Fibroblast of lung (primary cell): ENCODE measurements at regions not wholly inside any gene's neighbourhood (a gene's known extent, or its start where the extent isn't known, plus 50 kb on each side); places are given as distances from the start of the nearest gene placed in this dataset.

Experiments used
- DNase-seq, 2 donors: peaks; one replicate each; pipeline versions ENCODE4 v3.0.0 to v3.0.0-alpha.2; 2010; ENCODE audit warnings: low read depth in 2 of 2
- H2AFZ ChIP-seq: 2 replicates; pipeline ENCODE4 v1.5.1; 2012; ENCODE audit warnings: low read length, control low read depth, inconsistent platforms
- H3K27ac ChIP-seq: 2 replicates; pipeline ENCODE4 v1.5.1; 2011; ENCODE audit warnings: low read length, control low read depth; ENCODE audit not compliant: insufficient read depth
- H3K27me3 ChIP-seq: 2 replicates; pipeline ENCODE4 v1.5.1; 2011; ENCODE audit warnings: mild to moderate bottlenecking, low read length; ENCODE audit not compliant: control insufficient read depth, insufficient read depth
- H3K36me3 ChIP-seq: 2 replicates; pipeline ENCODE4 v1.5.1; 2011; ENCODE audit warnings: low read length; ENCODE audit not compliant: control insufficient read depth, insufficient read depth
- H3K4me1 ChIP-seq: 2 replicates; pipeline ENCODE4 v1.5.1; 2011; ENCODE audit warnings: low read length; ENCODE audit not compliant: control insufficient read depth, insufficient read depth; ENCODE audit errors: extremely low read depth
- H3K4me2 ChIP-seq: 2 replicates; pipeline ENCODE4 v1.5.1; 2011; ENCODE audit warnings: low read length, control low read depth; ENCODE audit not compliant: insufficient read depth; ENCODE audit errors: extremely low read depth
- H3K4me3 ChIP-seq, 4 experiments: fragments of 200-600 bp in 1 of 4; sonication (generic) in 1 of 4; replicated peaks in 1 of 4; 2 replicates each; pipeline ENCODE4 v1.5.1; 2011 to 2016; ENCODE audit warnings: low read length in 4 of 4, low read depth in 3 of 4, mild to moderate bottlenecking in 3 of 4, control low read depth in 2 of 4, inconsistent platforms in 1 of 4, mixed read lengths in 1 of 4; ENCODE audit not compliant: insufficient read depth in 1 of 4; ENCODE audit errors: control extremely low read depth in 1 of 4
- H3K79me2 ChIP-seq: 2 replicates; pipeline ENCODE4 v1.5.1; 2012; ENCODE audit warnings: mild to moderate bottlenecking, low read length, inconsistent platforms; ENCODE audit not compliant: control insufficient read depth, insufficient read depth
- H3K9ac ChIP-seq: 2 replicates; pipeline ENCODE4 v1.5.1; 2011; ENCODE audit warnings: mild to moderate bottlenecking, low read length, control low read depth; ENCODE audit not compliant: insufficient read depth
- H3K9me3 ChIP-seq: 2 replicates; pipeline ENCODE4 v1.5.1; 2012; ENCODE audit warnings: low read depth, low read length; ENCODE audit not compliant: control insufficient read depth, insufficient read depth
- H4K20me1 ChIP-seq: 2 replicates; pipeline ENCODE4 v1.5.1; 2011; ENCODE audit warnings: low read length; ENCODE audit not compliant: control insufficient read depth, insufficient read depth; ENCODE audit errors: extremely low read depth
- CTCF ChIP-seq, 2 donors: IDR thresholded peaks in 1 of 2; conservative IDR thresholded peaks in 1 of 2; 1 replicate in 1 of 2; 2 replicates in 1 of 2; pipeline ENCODE4 v1.5.1; 2011 to 2012; ENCODE audit warnings: low read length in 2 of 2, control low read depth in 1 of 2, inconsistent platforms in 1 of 2, low read depth in 1 of 2, mild to moderate bottlenecking in 1 of 2
- EZH2 ChIP-seq: IDR thresholded peaks from 2 replicates; pipeline ENCODE4 v1.5.1; 2012; ENCODE audit warnings: low read length, control low read depth, mild to moderate bottlenecking; ENCODE audit errors: missing control alignments

DNA sequence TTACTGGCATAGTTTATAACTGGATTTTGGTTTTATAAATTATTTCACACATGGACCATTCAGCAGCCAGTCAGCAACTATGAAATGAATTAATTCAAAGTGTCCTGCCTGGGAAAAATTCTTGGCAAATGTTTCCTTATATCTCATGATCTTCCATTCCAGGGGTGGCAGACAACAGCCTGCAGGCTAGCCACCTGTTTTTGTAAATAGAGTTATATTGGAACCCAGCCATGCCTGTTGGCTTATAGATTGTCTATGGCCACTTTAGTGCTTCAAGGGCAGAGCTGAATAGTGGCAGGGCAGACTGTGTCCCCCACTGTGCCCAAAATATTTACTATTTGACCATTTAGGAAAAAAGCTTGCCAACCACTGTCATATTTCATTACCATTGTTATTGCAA, 613.7 kb downstream of the TMEM114 start:
- TF ChIP-seq EZH2 (no peak), CTCF (conservative IDR thresholded peaks at IDR 0.05 in 1 of 2, IDR thresholded peaks at IDR 0.05 in 1 of 2; ENCODE audit: low read depth in 1 of 2, low read length in 2 of 2) (no peak)
- H3K9me3 ChIP-seq = no peaks in the 10 kb centered on the region
- no peak overlapping the region for H3K4me3 ChIP-seq
- no peaks in the 10 kb centered on the region for H4K20me1 ChIP-seq
- no peaks in the 10 kb centered on the region for H3K36me3 ChIP-seq
- no peaks in the 10 kb centered on the region for H3K4me1 ChIP-seq
- no peak overlapping the region for H3K27ac ChIP-seq
- H2AFZ ChIP-seq = no peak overlapping the region
- no peak overlapping the region for H3K4me2 ChIP-seq
- no peaks in the 10 kb centered on the region for H3K79me2 ChIP-seq
- H3K27me3 ChIP-seq = no peaks in the 10 kb centered on the region
- DNase-seq = no peak
- H3K9ac ChIP-seq = no peak overlapping the region

DNA sequence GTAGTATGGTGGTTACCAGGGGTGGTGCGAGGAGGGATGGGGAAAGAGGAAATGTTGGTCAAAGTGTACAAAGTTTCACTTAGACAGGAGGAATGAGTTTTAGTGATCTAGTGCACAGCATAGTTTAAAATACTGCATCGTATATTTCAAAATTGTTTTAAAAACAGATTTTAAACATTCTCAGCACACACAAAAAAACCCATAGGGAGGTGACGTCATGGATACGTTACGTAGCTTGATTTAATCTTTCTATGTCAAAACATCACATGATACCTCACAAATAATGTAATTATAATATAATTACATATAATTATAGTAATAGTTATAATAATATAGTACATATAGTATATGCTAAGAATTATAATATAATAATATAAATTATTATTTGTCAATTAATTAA, 614.2 kb downstream of the TMEM114 start:
- no peaks in the 10 kb centered on the region for H3K4me1 ChIP-seq
- no peaks in the 10 kb centered on the region for H3K9me3 ChIP-seq
- H3K36me3 ChIP-seq = no peaks in the 10 kb centered on the region
- H3K79me2 ChIP-seq = no peaks in the 10 kb centered on the region
- no peak overlapping the region for H3K27ac ChIP-seq
- no peak overlapping the region for H3K4me3 ChIP-seq
- TF ChIP-seq EZH2 = no peak
- no peak for TF ChIP-seq CTCF (conservative IDR thresholded peaks at IDR 0.05 in 1 of 2, IDR thresholded peaks at IDR 0.05 in 1 of 2; ENCODE audit: low read depth in 1 of 2, low read length in 2 of 2)
- no peak for DNase-seq
- no peak overlapping the region for H3K9ac ChIP-seq
- no peak overlapping the region for H2AFZ ChIP-seq
- H3K4me2 ChIP-seq = no peak overlapping the region
- no peaks in the 10 kb centered on the region for H3K27me3 ChIP-seq
- no peaks in the 10 kb centered on the region for H4K20me1 ChIP-seq

DNA sequence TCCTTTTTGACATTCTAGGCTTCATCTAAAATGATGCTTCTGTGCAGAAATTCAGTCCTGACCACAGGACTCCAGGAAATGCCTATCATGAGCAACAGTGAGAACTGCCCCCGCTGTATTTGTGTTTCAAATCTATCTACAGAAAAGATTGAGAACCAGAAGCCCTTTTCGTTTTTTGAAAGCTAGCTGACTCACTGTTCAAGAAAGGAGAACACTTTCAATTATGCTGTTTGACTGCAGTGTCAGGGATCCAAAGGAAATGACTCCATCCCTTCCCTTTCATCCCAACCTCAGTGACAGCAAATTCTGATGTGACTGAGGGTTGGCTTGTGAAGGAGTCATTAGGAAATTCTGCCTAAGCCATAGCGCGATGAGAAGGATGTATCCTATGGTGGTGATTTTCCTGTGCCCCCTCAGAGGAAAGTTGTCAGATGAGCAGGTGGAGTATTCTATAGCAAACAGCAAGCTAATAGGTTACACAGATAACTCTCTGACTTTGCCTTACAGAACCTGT, 622.3 kb downstream of the TMEM114 start:
- Histone ChIP-seq H2AFZ (no peak overlapping the region), H3K4me2 (no peak overlapping the region), H3K9ac (no peak overlapping the region), H3K36me3 (no peaks in the 10 kb centered on the region), H3K27ac (no peak overlapping the region), H3K79me2 (no peaks in the 10 kb centered on the region), H4K20me1 (no peaks in the 10 kb centered on the region), H3K27me3 (no peaks in the 10 kb centered on the region), H3K4me1 (no peaks in the 10 kb centered on the region), H3K9me3 (no peaks in the 10 kb centered on the region), H3K4me3 (no peak overlapping the region)
- no peak for TF ChIP-seq CTCF (conservative IDR thresholded peaks at IDR 0.05 in 1 of 2, IDR thresholded peaks at IDR 0.05 in 1 of 2; ENCODE audit: low read depth in 1 of 2, low read length in 2 of 2)
- no peak for TF ChIP-seq EZH2
- no peak for DNase-seq
